ENCODE measurements at regions not wholly inside any gene's neighbourhood (a gene's known extent, or its start where the extent isn't known, plus 50 kb on each side); places are given as distances from the start of the nearest gene placed in this dataset.

DNA sequence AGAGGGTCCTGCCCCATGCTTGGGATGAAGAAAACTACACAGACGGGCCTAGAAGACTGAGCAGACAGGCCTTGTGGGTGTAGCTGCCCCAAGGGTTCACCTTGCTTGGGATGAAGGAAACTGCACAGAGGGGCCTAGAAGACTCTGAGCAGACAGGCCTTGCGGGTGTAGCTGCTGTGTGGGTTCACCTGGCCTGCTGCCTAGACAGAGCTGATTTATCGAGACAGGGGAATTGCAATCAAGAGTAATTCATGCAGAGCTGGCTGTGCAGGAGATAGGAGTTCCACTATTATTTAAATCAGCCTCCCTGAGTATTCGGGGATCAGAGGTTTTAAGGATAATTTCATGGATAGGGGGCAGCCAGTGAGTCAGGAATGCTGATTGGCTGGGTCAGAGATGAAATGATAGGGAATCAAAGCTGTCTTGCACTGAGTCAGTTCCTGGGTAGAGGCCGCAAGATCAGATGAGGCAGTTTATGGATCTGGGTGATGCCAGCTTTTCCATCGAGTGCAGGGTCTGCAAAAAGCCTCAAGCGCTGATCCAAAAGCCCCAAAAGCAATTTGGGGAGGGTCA lies 341.4 kb downstream of the GALR1 start:
- H3K4me3 ChIP-seq (ENCODE audit: low read depth, low read length) = no peak overlapping the region
- no peak for DNase-seq (ENCODE audit: low read depth, low spot score)
- in situ Hi-C loops (cut with HindIII; ENCODE audit: low sequenced_read_pairs) = no loop called here
- TF ChIP-seq CTCF (IDR thresholded peaks at IDR 0.05; ENCODE audit: low read depth, low read length) = no peak

DNA sequence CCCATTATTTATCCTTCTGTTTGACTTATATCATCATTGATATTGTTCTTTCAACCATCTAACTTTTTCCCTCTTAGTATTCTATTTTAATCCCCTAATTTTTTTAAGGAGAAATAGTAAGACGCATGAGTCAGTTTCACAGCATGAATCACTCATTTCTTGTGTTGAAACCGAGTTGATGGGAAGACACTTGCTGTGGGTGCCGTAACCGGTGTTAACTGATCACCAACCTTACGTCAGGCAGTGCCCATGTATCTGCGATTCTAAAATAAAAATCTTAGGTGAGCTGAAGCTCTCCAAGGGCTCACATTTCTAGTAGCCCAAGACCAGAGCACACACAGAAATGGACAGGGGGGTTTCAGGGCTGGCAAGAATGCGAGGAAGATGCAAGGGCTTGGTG lies 348.1 kb downstream of the GALR1 start:
- no peak overlapping the region for H3K4me3 ChIP-seq (ENCODE audit: low read depth, low read length)
- in situ Hi-C loops (cut with HindIII; ENCODE audit: low sequenced_read_pairs) = no loop called here
- DNase-seq (ENCODE audit: low read depth, low spot score) = no peak
- no peak for TF ChIP-seq CTCF (IDR thresholded peaks at IDR 0.05; ENCODE audit: low read depth, low read length)

- no peak overlapping the region for H3K4me3 ChIP-seq (ENCODE audit: low read depth, low read length)
- no peak for TF ChIP-seq CTCF (IDR thresholded peaks at IDR 0.05; ENCODE audit: low read depth, low read length)
- in situ Hi-C loops (cut with HindIII; ENCODE audit: low sequenced_read_pairs) = no loop called here
- DNase-seq (ENCODE audit: low read depth, low spot score) = no peak
Measured at GRCh38 chr18:77600674-77601073, 351.0 kb downstream of the GALR1 start.

- no peak for TF ChIP-seq CTCF (IDR thresholded peaks at IDR 0.05; ENCODE audit: low read depth, low read length)
- no peak for DNase-seq (ENCODE audit: low read depth, low spot score)
- in situ Hi-C loops (cut with HindIII; ENCODE audit: low sequenced_read_pairs) = no loop called here
- no peak overlapping the region for H3K4me3 ChIP-seq (ENCODE audit: low read depth, low read length)
Measured at GRCh38 chr18:77601567-77601966, 351.9 kb downstream of the GALR1 start.

- no peak for DNase-seq (ENCODE audit: low read depth, low spot score)
- in situ Hi-C loops (cut with HindIII; ENCODE audit: low sequenced_read_pairs) = no loop called here
- no peak for TF ChIP-seq CTCF (IDR thresholded peaks at IDR 0.05; ENCODE audit: low read depth, low read length)
- H3K4me3 ChIP-seq (ENCODE audit: low read depth, low read length) = no peak overlapping the region
Measured at GRCh38 chr18:77607087-77607486, 357.4 kb downstream of the GALR1 start.

DNA sequence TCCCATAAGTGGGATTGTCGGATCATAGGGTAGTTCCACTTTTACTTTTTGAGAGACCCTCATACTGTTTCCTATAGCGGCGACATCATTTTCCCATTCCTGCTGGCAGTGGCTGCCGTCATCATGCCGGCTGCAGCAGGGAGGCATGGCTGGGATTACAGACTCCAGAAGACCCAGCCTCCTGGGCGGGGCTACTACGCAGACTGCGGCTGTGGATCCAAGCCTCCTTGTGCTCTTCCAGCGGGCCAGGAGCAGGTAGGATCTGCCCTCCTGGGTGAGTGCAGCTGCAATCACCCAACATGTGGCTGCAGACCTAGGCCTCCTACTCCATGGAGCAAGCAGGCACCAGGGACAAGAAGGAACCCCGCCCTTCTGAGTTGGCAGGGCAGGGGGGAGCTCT lies 359.2 kb downstream of the GALR1 start:
- no peak overlapping the region for H3K4me3 ChIP-seq (ENCODE audit: low read depth, low read length)
- no peak for TF ChIP-seq CTCF (IDR thresholded peaks at IDR 0.05; ENCODE audit: low read depth, low read length)
- DNase-seq (ENCODE audit: low read depth, low spot score) = no peak
- in situ Hi-C loops (cut with HindIII; ENCODE audit: low sequenced_read_pairs) = no loop called here

GRCh38 chr18:77617694-77618093 lies 368.0 kb downstream of the GALR1 start:
- TF ChIP-seq CTCF (IDR thresholded peaks at IDR 0.05; ENCODE audit: low read depth, low read length) = no peak
- peak; percentile 3 for DNase-seq (ENCODE audit: low read depth, low spot score)
- in situ Hi-C loops (cut with HindIII; ENCODE audit: low sequenced_read_pairs) = no loop called here
- no peak overlapping the region for H3K4me3 ChIP-seq (ENCODE audit: low read depth, low read length)

Measured in astrocyte of the spinal cord (primary cell).